Activated CD8-positive, alpha-beta memory T cell treated with anti-CD3 and anti-CD28 coated beads, Interleukin-2, amount 50 U/mL, for 24 hours (primary cell): ENCODE measurements at regions not wholly inside any gene's neighbourhood (a gene's known extent, or its start where the extent isn't known, plus 50 kb on each side); places are given as distances from the start of the nearest gene placed in this dataset.

Source experiments
- DNase-seq: peaks from one replicate; pipeline ENCODE4 v3.0.0-alpha.2; 2020; ENCODE audit errors: extremely low read depth

DNA sequence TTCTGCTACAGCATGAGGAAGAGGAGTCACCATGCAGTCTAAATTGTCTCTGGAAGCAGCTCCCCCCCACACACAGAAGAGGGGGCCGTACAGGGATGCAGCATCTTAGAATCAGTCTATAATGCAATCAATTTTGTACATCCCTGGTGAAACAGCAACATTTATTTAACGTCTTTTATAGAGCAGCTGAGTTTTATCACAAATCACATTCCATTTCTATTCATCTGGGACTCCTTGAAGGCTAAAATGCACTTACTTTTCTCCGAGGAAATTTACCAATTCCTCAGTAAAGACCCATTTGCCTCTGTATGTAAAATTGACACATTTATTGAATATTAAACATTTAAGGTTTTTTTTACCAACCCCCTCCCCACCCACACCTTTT lies 193.9 kb downstream of the PHETA1 start:
- no peak for DNase-seq

DNA sequence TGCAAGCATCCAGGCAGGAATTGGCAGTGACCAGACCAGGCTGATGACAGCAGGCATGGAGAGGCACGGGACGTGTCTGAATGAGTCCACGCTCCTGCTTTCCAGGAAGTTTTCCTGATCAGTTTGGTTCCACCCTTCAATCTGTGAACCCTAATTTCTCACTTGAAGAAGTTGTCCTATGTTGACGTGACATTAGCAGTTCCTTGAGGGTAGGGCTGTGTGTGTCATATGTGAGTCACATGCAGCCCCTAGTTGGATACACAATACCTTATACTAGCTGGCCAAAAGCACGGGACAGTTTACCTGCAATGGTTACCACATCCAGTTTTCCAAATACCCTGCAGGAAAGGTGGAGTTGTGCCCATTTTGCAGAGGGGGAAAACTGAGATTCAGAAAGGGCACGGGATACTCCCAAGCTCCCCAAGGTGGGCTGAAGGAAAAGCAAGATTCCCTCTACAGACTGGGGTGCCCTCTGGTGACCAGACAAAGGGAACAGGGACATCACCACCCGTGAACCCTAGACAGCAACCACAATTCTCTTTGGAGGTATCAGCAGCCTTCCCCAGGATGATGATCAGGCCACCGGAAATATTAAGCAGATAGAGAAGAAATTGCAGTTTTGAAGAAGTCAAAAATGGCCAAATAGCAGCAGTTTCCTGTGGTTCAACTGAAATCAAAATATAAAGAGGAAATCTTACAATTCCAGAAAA lies 194.5 kb downstream of the PHETA1 start:
- DNase-seq: no peak

DNA sequence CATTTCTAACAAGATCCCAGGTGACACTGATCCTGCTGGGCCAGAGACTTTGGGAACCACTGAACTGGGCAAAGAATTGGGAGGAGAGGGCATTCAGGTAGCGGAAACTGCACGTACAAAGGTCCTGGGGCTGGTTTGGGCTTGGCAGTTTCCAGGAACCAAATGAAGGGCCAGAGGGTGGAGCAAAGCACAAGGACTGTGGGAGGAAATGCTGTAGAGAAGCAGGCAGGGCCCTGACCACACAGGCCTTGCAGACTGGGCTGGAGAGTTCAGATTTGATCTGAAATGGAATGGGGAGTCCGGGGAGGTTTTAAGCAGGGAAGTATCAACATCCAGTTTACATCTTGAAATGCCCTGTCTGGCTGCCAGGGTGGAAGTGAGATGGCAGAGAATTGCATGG lies 195.1 kb downstream of the PHETA1 start:
- DNase-seq: no peak

DNA sequence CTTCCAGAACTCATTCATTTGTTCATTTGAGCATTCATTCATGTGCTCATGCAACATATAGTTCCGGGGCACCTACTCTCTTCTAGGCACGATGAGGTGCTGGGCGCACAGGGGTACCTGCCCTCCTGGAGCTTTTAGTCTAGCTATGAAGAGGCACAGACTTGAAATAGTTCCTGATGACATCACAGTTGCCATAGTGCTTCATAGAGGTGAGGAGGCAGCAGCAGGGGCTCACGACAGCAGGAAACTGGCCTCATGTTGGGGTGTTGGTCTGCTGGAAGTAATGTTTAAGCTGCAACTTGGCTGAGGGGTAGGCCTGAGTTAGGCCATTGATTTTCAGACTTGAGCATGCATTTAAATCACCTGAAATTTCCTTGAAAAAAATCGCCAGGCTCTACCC lies 195.5 kb downstream of the PHETA1 start:
- DNase-seq: no peak

DNA sequence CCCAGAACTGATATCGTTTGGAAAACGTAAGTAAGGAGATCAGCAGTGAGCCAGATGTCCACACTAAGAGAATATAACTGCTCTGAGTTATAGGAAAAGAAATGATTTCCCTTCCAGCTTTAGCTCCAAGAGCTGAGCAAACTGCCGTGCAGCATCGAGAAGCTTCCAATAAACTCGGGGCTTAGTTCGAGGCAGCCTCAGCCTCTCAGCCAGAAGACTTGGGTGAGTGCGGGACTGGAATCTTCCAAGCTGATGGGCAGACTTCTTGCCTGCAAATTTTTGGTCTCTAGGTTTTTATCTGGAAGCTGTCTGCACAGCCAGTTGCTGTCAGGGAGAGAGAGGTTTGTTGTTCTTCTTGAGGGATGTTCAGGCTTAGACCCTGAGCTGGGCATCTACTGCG lies 196.1 kb downstream of the PHETA1 start:
- no peak for DNase-seq

DNA sequence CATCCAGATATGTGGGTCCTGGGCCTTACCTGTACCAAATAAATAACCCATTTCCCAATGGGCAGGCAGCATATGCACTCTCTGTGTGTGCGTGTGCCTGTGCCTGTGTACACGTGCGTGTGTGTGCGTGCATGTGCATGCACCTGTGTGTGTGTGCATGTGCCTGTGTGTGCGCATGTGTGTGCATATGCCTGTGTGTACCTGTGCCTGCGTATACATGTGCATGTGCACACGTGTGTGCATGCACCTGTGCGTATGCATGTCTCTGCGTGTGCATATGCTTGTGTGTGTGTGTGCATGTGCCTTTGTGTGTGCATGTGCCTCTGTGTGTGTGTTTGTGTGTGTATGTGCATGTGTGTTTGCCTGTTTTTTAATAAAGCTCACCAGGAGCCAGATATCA lies 197.1 kb downstream of the PHETA1 start:
- DNase-seq: no peak

DNA sequence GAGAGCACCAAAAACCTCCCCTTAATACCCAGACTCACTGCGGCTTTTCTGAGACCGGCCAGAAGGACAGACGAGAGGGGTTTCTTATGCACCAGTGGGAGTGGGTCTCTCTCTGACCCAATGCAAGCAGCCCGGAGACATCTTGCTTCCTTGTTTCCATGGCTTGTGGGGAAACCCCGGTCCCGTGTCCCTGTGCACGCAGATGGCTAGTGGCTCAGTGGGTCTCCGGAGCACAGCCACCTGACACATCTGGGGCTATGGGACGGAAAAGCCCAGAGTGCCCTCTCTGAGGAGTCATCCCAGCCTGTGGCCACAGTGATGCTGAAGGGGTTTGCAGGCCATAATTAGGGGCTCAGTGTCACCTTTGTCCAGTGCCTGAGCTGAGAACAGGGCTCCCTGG lies 197.6 kb downstream of the PHETA1 start:
- no peak for DNase-seq

DNA sequence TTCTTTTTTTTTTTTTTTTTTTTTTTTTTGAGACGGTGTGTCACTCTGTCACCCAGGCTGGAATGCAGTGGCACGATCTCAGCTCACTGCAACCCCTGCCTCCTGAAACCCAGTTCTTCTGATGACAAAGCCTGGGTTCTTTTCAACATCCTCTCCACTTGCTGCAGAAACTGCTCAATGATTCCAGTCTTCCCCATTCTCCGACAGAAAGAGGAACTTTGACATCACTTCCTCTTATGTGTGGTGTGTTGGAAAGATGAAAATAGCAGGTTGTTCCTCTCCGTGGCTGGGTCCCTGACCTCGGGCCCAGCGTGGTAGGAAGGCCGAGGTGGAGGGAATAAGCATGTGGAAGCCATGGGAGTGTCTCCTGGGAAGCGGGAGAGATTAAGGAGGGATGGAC lies 198.4 kb downstream of the PHETA1 start:
- no peak for DNase-seq

DNA sequence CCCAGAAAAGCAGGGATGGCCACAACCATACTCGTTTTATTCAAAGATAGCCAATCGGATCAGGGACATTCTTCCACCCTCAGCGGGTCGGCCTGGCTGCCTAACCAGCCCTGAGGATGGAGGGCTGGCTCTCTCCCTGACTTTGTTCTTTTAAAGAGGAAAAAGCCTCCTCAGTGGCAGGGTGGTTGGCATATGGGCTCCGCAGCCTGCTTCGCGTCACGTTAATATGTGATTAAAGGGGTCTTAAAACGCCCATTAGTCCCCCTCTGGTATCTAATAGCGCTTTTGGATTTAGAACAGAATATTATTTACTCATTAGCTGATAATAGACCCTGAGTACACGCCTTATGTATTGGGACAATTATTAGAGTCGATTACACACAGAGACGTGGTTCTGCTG lies 199.4 kb downstream of the PHETA1 start:
- no peak for DNase-seq

DNA sequence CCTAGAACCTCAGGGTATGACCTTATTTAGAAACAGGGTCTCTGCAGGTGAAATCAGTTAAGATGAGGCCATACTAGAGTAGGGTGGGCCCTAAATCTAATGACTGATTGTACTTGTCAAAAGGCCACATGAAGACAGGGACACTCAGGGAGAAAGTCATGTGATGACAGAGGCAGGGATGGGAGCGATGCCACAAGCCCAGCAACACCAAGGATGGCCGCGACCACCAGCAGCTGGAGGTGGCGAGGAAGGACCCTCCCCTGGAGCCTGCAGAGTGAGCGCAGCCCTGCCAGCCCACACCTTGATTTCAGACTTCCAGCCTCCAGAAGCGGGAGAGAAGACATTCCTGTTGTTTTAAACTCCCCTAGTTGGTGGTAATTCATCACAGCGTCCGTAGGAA lies 199.9 kb downstream of the PHETA1 start:
- DNase-seq: no peak

DNA sequence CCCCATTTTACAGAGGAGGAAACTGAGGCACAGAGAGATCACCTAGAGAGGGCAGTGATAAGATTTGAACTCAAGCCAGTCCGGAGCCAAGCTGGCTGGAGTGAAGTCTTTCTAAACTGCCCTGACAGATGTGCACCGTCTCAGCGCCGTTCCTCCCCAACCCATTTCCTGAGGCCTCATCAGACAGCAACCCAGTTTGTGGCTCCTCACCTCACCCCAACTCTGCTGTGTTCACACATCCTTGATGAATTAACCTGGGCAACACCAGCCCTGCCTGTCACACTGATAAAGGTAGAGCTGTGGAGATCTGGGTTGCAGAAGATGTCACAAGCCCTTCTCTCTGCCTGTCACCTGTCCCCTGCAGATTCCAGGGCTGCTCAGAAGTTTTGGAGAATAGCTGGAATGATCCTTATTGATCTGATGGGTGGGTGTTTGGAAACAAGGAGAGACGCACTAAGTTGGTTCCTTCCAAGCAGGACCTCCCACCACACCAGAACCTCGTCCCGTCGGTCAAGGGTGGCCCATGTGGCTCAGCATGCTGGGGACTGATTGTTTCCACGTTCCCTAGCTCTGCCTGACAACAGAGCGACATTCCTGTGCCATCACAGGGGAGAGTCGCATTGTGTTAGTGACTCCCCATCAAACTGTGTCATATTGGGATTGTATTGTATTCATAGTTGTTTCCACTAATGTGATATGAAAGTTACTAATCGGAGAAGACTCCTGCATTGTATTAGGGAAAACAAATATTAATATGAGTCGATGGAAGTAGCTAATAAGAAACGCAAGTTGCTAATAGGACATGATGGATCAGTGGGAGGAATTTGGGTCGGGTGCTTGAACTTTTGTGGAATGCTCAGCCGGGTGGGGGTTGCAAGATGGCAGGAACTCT lies 200.6 kb downstream of the PHETA1 start:
- DNase-seq: no peak

DNA sequence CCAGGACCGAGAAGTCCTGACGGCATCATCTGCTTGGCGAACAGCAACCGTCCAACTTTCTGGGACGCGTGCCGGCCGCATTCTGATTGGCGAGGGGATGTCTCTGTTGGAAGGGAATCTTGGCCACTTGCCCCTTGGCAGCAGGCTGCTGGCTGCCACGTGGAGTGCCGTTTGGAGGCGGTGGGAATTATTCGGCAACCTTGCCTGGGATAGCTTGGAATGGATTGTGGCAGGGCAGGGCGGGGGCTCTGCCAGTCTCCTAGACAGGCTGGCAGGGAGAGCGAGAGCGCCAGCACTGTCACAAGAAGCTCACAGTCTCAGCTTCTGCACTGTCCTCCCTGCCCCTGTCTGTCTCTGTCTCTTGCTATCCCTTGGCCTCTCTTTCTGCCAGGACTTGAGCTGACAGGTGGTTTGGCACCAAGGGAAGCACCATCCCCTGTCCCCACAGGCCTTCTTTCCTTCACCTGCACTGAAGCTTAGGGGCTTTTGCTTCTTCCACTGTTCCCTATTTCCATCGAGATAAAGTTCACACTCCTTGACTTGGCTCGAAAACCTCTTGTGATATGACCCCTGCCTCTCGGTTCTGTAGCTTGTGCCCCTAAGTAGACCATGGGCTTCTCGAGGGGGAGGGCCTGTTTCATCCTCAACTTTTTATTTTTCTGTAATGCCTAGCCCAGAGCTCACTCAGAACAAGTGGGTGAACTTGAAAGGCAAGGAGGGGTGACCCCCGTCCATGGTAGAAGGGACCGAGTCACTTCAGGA lies 201.9 kb downstream of the PHETA1 start:
- DNase-seq: no peak

DNA sequence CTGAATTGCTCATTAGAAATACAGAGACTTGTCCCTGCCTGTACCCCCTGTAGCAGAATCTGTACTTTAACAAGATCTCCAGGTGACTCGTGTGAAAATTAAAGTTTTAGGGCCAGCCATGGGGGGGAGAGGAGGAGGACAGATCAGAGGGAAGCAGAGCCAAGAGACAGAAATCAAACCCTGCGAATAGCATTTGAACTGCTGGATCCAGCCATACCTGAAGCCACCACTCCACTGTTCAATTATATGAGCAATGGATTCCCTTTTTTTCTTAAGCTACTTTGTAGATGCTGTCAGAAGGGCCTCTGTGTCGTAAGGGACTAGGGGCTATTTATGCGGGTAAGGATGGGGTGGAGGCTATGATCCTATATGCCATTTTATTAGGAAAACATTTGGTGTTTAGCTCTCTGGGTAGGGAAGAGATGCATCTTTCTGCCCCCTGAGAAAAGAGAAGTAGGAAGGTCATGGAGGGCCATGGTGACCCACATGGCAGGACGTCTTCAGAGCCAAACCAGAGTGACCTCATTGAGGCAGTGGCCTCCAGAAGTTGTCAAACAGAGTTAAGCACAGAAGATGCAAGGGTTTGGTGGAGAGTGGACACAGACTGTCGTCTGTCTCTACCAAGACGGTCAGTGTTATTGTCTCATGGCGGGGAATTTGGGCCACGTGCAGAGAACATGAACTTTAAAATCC lies 203.9 kb downstream of the PHETA1 start:
- DNase-seq: no peak

DNA sequence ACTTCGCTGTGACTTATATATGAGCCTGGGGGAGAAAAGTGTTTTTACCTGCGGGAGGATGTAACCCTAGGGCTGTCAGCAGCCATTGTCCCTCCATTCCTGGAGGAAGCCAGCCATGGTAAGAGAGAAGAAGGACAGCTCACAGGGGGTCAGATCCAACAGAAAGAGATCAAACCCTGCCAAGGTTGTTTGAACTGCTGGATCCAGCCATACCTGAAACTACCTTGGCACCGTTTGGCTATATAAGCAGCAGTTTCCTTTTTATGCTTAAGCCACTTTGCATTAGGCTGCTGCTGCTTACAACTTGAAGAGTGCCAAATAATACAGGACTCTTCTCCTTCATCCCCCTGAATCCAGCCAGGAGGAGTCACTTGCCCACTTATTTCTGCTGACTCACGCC lies 205.5 kb downstream of the PHETA1 start:
- DNase-seq: no peak

DNA sequence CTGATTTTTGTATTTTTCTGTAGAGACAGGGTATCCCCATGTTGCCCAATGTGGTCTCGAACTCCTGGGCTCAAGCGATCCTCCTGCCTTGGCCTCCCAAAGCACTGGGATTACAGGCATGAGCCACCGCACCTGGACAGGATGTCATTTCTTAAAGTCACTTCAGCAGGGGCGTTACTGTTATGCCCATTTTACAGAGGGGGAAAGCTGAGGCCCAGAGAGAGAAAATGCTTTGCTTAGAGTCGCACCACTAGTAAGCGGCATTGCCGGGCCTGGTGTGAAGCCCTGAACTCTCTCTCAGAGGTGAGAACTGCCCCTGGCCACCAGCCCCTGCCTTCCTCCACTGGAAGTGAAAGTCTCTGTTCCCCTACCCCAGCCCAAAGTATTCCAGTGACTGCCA lies 207.0 kb downstream of the PHETA1 start:
- DNase-seq: no peak

DNA sequence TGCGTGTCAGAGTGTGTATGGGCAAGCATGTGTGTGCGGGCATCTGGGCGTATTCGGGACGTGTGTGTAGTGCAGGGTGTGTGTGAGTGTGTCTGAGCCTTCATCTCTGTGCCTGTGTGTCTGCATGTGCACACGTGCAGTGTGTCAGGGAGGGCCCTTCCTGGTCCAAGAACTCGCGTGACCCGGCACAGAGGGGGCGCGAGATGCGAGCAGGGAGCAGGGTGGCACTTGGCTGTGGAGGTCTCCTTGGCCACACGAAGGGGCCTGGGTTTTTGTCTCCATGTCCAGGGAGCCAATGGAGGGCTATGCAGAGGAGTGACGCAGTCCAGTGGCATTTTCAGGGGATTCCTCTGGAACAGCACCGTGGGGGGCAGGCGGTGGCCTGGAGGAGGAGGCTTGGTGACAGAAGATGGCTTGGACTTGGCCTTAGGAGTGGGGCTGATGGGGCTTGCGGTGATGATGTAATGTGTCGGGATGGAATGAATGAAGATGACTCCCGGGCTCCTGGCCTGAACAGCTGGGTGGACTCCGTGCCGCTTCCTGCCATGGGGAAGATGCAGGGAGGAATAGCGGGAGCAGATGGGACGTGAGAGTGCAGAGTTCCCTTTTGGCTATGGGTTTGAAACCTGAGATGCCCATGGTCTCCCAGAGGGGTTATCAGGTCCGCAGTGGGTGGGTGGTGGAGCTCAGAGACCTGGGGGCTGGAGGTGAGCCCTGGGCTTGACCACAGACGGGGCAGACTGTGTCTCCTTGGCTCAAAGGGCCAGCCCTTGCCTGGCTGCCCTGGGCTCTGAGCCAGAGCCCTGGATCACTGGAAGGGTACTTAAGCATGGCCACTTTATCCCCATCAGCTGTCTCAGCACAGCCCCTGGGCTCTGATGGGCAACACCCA lies 208.3 kb downstream of the PHETA1 start:
- no peak for DNase-seq

DNA sequence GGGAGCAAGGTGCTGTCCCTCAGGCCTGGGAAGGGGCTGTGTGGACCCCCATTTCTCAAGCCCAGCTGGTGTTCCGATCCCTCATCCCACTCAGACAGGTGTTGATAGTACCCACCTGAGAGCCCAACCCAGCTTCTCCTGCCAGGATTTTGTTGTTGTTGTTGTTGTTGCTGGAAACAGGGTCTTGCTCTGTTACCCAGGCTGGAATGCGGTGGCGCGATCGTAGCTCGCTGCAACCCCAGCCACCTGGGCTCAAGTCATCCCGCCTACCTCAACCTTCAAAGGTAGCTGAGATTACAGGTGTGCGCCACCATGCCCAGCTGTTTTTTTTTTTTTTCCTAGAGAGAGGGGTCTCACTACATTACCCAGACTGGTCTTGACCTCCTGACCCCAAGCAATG lies 209.9 kb downstream of the PHETA1 start:
- DNase-seq: no peak

DNA sequence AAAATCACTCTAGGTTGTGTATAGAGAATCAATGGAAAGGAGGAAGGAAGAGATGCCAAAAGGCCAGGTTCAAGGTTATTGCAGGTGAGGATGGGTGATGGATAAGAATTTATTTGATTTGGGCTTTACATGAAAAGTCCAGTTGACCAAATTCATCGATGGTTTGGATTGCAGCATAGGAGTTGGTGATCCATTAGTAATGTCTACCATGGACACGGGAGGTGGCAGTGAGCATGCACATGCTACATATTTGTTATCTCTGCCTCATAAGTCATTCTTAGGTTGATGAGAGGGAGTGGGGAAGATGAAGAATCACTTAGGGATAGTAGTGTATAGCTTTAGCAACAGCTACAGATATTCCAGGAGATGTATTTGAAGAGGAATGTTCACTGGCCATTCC lies 211.4 kb downstream of the PHETA1 start:
- no peak for DNase-seq

DNA sequence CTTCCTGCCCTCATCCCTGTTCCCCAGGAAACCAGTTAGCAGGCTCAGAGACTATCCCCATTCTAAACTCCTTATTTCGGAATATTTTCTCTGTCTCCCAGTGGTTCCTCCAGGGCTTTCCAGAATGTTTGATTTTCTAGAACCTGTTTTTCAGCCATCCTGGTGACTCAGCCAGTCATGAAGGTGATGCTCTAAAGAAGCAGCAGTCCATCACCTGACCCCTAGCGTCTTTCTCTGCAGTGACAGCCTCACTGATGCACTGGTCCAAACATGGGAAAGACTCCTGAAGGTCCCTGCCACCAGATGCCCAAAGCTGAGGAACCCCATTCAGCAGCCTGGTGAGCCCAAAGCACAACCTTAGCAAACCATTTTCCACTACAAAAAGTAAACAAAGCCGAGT lies 212.6 kb downstream of the PHETA1 start:
- no peak for DNase-seq

DNA sequence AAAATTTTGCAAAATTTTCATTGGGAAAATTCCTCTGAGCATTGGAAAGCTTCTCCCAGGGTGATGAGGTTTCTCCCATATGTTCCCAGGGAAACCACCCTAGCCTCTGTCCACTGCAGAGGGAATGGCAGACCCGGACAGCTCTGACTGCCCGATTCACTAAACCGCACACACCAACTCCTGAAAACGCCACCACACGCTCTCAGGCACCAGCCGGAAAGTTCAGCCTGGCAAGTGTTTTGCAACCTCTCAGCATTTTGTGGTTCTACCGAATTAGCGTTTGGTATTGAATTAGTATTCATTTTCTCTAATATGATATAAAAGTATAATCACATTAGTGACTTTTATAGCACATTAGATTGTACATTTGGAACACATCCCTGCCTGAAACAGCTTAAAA lies 213.4 kb downstream of the PHETA1 start:
- DNase-seq: no peak

DNA sequence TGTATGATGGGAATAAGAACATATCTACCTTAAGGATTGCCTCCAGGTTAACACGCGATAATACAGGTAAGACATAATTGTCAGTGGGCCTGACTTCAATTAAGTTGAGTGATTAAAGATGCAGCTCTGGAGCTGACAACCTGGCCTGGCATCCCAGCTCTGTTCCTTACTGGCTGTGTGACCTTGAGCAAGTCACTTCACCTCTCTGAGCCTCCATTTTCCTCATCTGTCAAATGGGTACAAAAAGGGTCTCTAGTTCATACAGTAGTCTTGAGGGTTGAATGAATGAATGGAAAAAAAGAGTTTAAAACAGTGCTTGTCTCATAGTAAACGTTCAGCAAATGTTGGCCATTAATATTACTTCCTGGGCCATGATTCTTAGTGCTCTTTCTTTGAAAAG lies 213.9 kb downstream of the PHETA1 start:
- no peak for DNase-seq
